B cell (primary cell): ENCODE measurements at regions not wholly inside any gene's neighbourhood (a gene's known extent, or its start where the extent isn't known, plus 50 kb on each side); places are given as distances from the start of the nearest gene placed in this dataset.

Experiments
- ATAC-seq: fragments of 200-7000 bp; cut with Tn5 transposase; one replicate; pipeline ENCODE4 v1.10.0; 2021; ENCODE audit warnings: low read depth, mild to moderate bottlenecking, moderate number of reproducible peaks, moderate library complexity
- CTCF ChIA-PET: fragments of 350-600 bp; sonication (Branson Sonifier 250); formaldehyde crosslinking; loops from one replicate; lab custom pipeline; 2021; ENCODE audit warnings: antibody characterized with exemption, inconsistent platforms; lab: Charles Lee
- POLR2A ChIA-PET: fragments of 350-600 bp; sonication (Branson Sonifier 250); formaldehyde crosslinking; loops from one replicate; lab custom pipeline; 2021; ENCODE audit warnings: antibody characterized with exemption; lab: Charles Lee
- DNase-seq: peaks from one replicate; pipeline ENCODE4 v3.0.0; 2013
- H2AFZ ChIP-seq: 2 replicates; pipeline ENCODE4 v1.6.1; 2012; ENCODE audit warnings: mild to moderate bottlenecking, low read depth, low read length; ENCODE audit not compliant: insufficient read depth, poor library complexity, severe bottlenecking
- H3K27ac ChIP-seq, 2 donors: 1 replicate in 1 of 2; 2 replicates in 1 of 2; pipeline ENCODE4 v1.5.1; 2012 to 2013; ENCODE audit warnings: low read length in 2 of 2, mild to moderate bottlenecking in 2 of 2, moderate library complexity in 1 of 2
- H3K27me3 ChIP-seq, 4 experiments: fragments of 200-600 bp in 1 of 4; sonication (generic) in 1 of 4; replicated peaks in 1 of 4; 1 replicate in 2 of 4; 2 replicates in 2 of 4; pipeline versions ENCODE4 v1.6.1 to v1.7.0; 2013 to 2016; ENCODE audit warnings: low read length in 3 of 4, mild to moderate bottlenecking in 2 of 4, mixed read lengths in 1 of 4, moderate library complexity in 1 of 4; ENCODE audit not compliant: insufficient read depth in 4 of 4, control insufficient read depth in 3 of 4; ENCODE audit errors: control extremely low read depth in 1 of 4
- H3K36me3 ChIP-seq, 2 experiments: replicated peaks in 1 of 2; 1 replicate in 1 of 2; 2 replicates in 1 of 2; pipeline versions ENCODE4 v1.6.1 to v1.7.1; 2013; ENCODE audit warnings: low read length in 1 of 2; ENCODE audit not compliant: insufficient read depth in 2 of 2, control insufficient read depth in 1 of 2; ENCODE audit errors: control extremely low read depth in 1 of 2, extremely low read depth in 1 of 2
- H3K4me1 ChIP-seq, 2 donors: fragments of 200-600 bp in 1 of 2; sonication (generic) in 1 of 2; 1 replicate in 1 of 2; 2 replicates in 1 of 2; pipeline versions ENCODE4 v1.5.1 to v1.6.1; 2013 to 2017; ENCODE audit warnings: low read length in 2 of 2; ENCODE audit not compliant: control insufficient read depth in 2 of 2, insufficient read depth in 2 of 2
- H3K4me2 ChIP-seq: replicated peaks from 2 replicates; pipeline ENCODE3; 2012; ENCODE audit warnings: mild to moderate bottlenecking, low read depth, low read length; ENCODE audit not compliant: poor library complexity, severe bottlenecking
- H3K4me3 ChIP-seq, 5 experiments: fragments of 200-600 bp in 1 of 5; sonication (generic) in 1 of 5; 1 replicate in 3 of 5; 2 replicates in 2 of 5; pipeline versions ENCODE4 v1.5.1 to v1.7.0; 2011 to 2016; ENCODE audit warnings: low read length in 4 of 5, mild to moderate bottlenecking in 4 of 5, low read depth in 2 of 5, control low read depth in 1 of 5, moderate library complexity in 1 of 5; ENCODE audit not compliant: insufficient read depth in 1 of 5; ENCODE audit errors: control extremely low read depth in 1 of 5, extremely low read depth in 1 of 5
- H3K79me2 ChIP-seq: fragments of 200-600 bp; sonication (generic); one replicate; pipeline ENCODE4 v1.6.0; 2016; ENCODE audit warnings: low read length; ENCODE audit not compliant: control insufficient read depth, insufficient read depth
- H3K9ac ChIP-seq: fragments of 200-600 bp; sonication (generic); 2 replicates; pipeline ENCODE4 v1.6.1; 2017; ENCODE audit warnings: mild to moderate bottlenecking, low read length, moderate library complexity
- H3K9me3 ChIP-seq, 3 donors: one replicate each; pipeline versions ENCODE4 v1.6.1 to v1.7.1; 2013; ENCODE audit warnings: low read length in 2 of 3; ENCODE audit not compliant: control insufficient read depth in 2 of 3, insufficient read depth in 1 of 3; ENCODE audit errors: control extremely low read depth in 1 of 3
- H4K20me1 ChIP-seq: 2 replicates; pipeline ENCODE4 v1.6.0; 2012; ENCODE audit warnings: mild to moderate bottlenecking, low read length; ENCODE audit not compliant: insufficient read depth, control insufficient read depth, poor library complexity, severe bottlenecking
- H3K27ac Mint-ChIP-seq: one replicate; pipeline ENCODE4 v1.8.0; 2021; ENCODE audit warnings: mixed read lengths
- H3K27me3 Mint-ChIP-seq: one replicate; pipeline ENCODE4 v1.8.0; 2021; ENCODE audit warnings: mixed read lengths
- H3K4me1 Mint-ChIP-seq: one replicate; pipeline ENCODE4 v1.8.0; 2021; ENCODE audit warnings: mixed read lengths
- H3K4me3 Mint-ChIP-seq: one replicate; pipeline ENCODE4 v1.8.0; 2021; ENCODE audit warnings: mixed read lengths
- H3K9me3 Mint-ChIP-seq: one replicate; pipeline ENCODE4 v1.8.0; 2022; ENCODE audit warnings: mixed read lengths; ENCODE audit not compliant: insufficient read depth
- EZH2 ChIP-seq: IDR thresholded peaks from 2 replicates; pipeline ENCODE4 v1.6.1; 2012; ENCODE audit warnings: borderline replicate concordance, low read depth, mild to moderate bottlenecking, moderate library complexity, low read length; ENCODE audit not compliant: insufficient read depth, poor library complexity, severe bottlenecking
- WGBS: methylation state at CpG from one replicate; pipeline ENCODE4 v1.1.5; 2013; ENCODE audit warnings: missing lambda C conversion rate; ENCODE audit not compliant: insufficient coverage; 5-methylcytosine and 5-hydroxymethylcytosine counted together
- intact Hi-C: fragments of 100-400 bp; cut with micrococcal nuclease; formaldehyde crosslinking; loops from one replicate; pipeline ENCODE4 v1.10.0; 2022
- TF ChIP-seq, protein P1 (sequence below): fragments of 200-600 bp; IDR thresholded peaks from one replicate; pipeline ENCODE4 v1.8.0; 2022; ENCODE audit warnings: antibody characterized with exemption, mild to moderate bottlenecking

GRCh38 chrX:150255441-150256296, 107.4 kb upstream of the MAMLD1 start:
- ChIA-PET POLR2A (no interaction called here), CTCF (no interaction called here)
- H3K4me1 Mint-ChIP-seq, result no peaks in the 10 kb centered on the region

GRCh38 chrX:150256297-150256650, 106.8 kb upstream of the MAMLD1 start:
- ChIA-PET POLR2A (no interaction called here), CTCF (no interaction called here)
- H3K9me3 Mint-ChIP-seq, result no peaks in the 10 kb centered on the region
- Histone ChIP-seq H3K79me2 (no peaks in the 10 kb centered on the region), H3K27ac (no peak overlapping the region), H3K9me3 (no peaks in the 10 kb centered on the region), H3K36me3 (no peaks in the 10 kb centered on the region), H3K9ac (no peak overlapping the region), H3K27me3 (no peaks in the 10 kb centered on the region), H3K4me1 (no peaks in the 10 kb centered on the region), H3K4me3 (no peak overlapping the region), H3K4me2 (no peak overlapping the region), H4K20me1 (no peaks in the 10 kb centered on the region), H2AFZ (no peak overlapping the region)
- no peak overlapping the region for H3K27ac Mint-ChIP-seq
- no peaks in the 10 kb centered on the region for H3K27me3 Mint-ChIP-seq
- H3K4me3 Mint-ChIP-seq, result no peak overlapping the region
- TF ChIP-seq, protein P1, sequence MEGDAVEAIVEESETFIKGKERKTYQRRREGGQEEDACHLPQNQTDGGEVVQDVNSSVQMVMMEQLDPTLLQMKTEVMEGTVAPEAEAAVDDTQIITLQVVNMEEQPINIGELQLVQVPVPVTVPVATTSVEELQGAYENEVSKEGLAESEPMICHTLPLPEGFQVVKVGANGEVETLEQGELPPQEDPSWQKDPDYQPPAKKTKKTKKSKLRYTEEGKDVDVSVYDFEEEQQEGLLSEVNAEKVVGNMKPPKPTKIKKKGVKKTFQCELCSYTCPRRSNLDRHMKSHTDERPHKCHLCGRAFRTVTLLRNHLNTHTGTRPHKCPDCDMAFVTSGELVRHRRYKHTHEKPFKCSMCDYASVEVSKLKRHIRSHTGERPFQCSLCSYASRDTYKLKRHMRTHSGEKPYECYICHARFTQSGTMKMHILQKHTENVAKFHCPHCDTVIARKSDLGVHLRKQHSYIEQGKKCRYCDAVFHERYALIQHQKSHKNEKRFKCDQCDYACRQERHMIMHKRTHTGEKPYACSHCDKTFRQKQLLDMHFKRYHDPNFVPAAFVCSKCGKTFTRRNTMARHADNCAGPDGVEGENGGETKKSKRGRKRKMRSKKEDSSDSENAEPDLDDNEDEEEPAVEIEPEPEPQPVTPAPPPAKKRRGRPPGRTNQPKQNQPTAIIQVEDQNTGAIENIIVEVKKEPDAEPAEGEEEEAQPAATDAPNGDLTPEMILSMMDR, result no peak
- no peak for TF ChIP-seq EZH2
- no peaks in the 10 kb centered on the region for H3K4me1 Mint-ChIP-seq
- ATAC-seq, result no peak
- DNase-seq, result no peak
- intact Hi-C loops, result no loop called here
- WGBS, result 85% methylated on average over 2 of the region's 2 CpGs

More at GRCh38 chrX:150255441-150256296, 107.4 kb upstream of the MAMLD1 start:
- ATAC-seq (no peak), DNase-seq (no peak)
- no peak overlapping the region for H3K27ac Mint-ChIP-seq
- no peak for TF ChIP-seq EZH2
- TF ChIP-seq, protein P1, result no peak
- no peaks in the 10 kb centered on the region for H3K27me3 ChIP-seq
- no peaks in the 10 kb centered on the region for H4K20me1 ChIP-seq
- no peaks in the 10 kb centered on the region for H3K27me3 Mint-ChIP-seq
- no peak overlapping the region for H2AFZ ChIP-seq
- H3K9me3 Mint-ChIP-seq, result no peaks in the 10 kb centered on the region
- no peak overlapping the region for H3K4me3 ChIP-seq
- no peaks in the 10 kb centered on the region for H3K79me2 ChIP-seq
- no peaks in the 10 kb centered on the region for H3K36me3 ChIP-seq
- no peak overlapping the region for H3K4me3 Mint-ChIP-seq
- H3K4me1 ChIP-seq, result no peaks in the 10 kb centered on the region
- intact Hi-C loops, result no loop called here
- no peak overlapping the region for H3K4me2 ChIP-seq
- no peak overlapping the region for H3K9ac ChIP-seq
- 68% methylated on average over 4 of the region's 9 CpGs for WGBS
- no peak overlapping the region for H3K27ac ChIP-seq
- no peaks in the 10 kb centered on the region for H3K9me3 ChIP-seq
